NT2/D1 (cell line): ENCODE measurements at regions not wholly inside any gene's neighbourhood (a gene's known extent, or its start where the extent isn't known, plus 50 kb on each side); places are given as distances from the start of the nearest gene placed in this dataset.
A peak's percentile ranks its signal among the peaks of the same experiment; 100 is the strongest.

ENCODE experiments used
- DNase-seq: peaks from one replicate; pipeline ENCODE4 v3.0.0-alpha.2; 2011; ENCODE audit warnings: low read depth, low spot score
- H3K27me3 ChIP-seq: 2 replicates; pipeline ENCODE4 v1.6.0; 2011; ENCODE audit warnings: mild to moderate bottlenecking; ENCODE audit not compliant: insufficient read length, insufficient read depth
- H3K36me3 ChIP-seq: 2 replicates; pipeline ENCODE4 v1.6.1; 2011; ENCODE audit warnings: mild to moderate bottlenecking, low read length, mixed read lengths; ENCODE audit not compliant: insufficient read depth, insufficient read length
- H3K4me1 ChIP-seq: 2 replicates; pipeline ENCODE4 v1.5.1; 2011; ENCODE audit not compliant: insufficient read depth, insufficient read length
- H3K4me3 ChIP-seq: 2 replicates; pipeline ENCODE4 v1.5.1; 2011; ENCODE audit warnings: low read depth; ENCODE audit not compliant: insufficient read length
- H3K9ac ChIP-seq: 2 replicates; pipeline ENCODE4 v1.6.0; 2011; ENCODE audit warnings: low read depth; ENCODE audit not compliant: insufficient read length
- H3K9me3 ChIP-seq: 2 replicates; pipeline ENCODE4 v1.5.1; 2011; ENCODE audit warnings: mild to moderate bottlenecking, low read length; ENCODE audit not compliant: insufficient read depth
- SUZ12 ChIP-seq: IDR thresholded peaks from 2 replicates; pipeline ENCODE4 v1.6.1; 2011; ENCODE audit not compliant: insufficient read length, insufficient read depth; ENCODE audit errors: extremely low read depth
- YY1 ChIP-seq: IDR thresholded peaks from 2 replicates; pipeline ENCODE4 v1.6.1; 2011; ENCODE audit not compliant: insufficient read length, insufficient read depth
- ZNF274 ChIP-seq: IDR thresholded peaks from 2 replicates; pipeline ENCODE4 v1.6.1; 2011; ENCODE audit warnings: mild to moderate bottlenecking, low read depth, low read length

GRCh38 chr5:124477577-124477976 lies 268.9 kb downstream of the ZNF608 start:
- no peaks in the 10 kb centered on the region for H3K36me3 ChIP-seq
- no peaks in the 10 kb centered on the region for H3K4me1 ChIP-seq
- H3K27me3 ChIP-seq: no peaks in the 10 kb centered on the region
- TF ChIP-seq ZNF274 (no peak), YY1 (no peak), SUZ12 (no peak)
- H3K4me3 ChIP-seq: no peak overlapping the region
- H3K9ac ChIP-seq: no peak overlapping the region
- DNase-seq: no peak
- no peaks in the 10 kb centered on the region for H3K9me3 ChIP-seq

- peak; percentile 22 for DNase-seq
- H3K36me3 ChIP-seq: no peaks in the 10 kb centered on the region
- no peaks in the 10 kb centered on the region for H3K9me3 ChIP-seq
- H3K27me3 ChIP-seq: no peaks in the 10 kb centered on the region
- TF ChIP-seq YY1 (no peak), ZNF274 (no peak), SUZ12 (no peak)
- H3K4me3 ChIP-seq: no peak overlapping the region
- H3K9ac ChIP-seq: no peak overlapping the region
- H3K4me1 ChIP-seq: no peaks in the 10 kb centered on the region
Measured at GRCh38 chr5:124477062-124477461, 269.4 kb downstream of the ZNF608 start.

DNA sequence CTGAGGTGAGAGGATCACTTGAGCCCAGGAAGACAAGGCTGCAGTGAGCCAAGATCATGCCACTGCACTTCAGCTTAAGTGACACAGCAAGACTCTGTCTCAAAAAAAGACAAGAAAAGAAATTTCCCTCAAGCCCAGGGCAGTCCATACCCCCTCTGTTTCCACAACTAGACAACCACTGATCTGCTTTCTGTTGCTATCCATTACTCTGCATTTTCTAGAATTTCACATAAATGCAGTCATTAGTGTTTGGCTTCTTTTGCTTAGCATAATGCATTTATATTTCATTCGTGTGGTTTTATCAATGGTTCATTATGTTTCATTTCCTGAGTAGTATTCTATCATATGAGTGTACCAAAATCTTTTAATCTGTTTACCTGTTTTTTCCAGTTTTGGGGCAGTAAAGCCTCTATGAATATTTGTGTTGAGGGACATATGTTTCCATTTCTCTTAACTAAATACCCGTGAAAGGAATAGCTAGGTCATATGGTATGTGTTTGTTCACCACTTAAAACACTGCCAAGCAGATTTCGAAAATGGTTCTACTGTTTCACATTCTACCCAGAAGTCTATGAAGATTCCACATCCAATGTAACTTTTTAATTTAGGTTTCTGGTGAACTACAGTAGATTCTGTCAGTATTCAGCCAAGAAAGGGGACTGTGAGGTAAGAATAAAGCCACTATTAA lies 271.8 kb downstream of the ZNF608 start:
- TF ChIP-seq SUZ12 (no peak), YY1 (no peak), ZNF274 (no peak)
- DNase-seq: no peak
- H3K4me1 ChIP-seq: no peaks in the 10 kb centered on the region

DNA sequence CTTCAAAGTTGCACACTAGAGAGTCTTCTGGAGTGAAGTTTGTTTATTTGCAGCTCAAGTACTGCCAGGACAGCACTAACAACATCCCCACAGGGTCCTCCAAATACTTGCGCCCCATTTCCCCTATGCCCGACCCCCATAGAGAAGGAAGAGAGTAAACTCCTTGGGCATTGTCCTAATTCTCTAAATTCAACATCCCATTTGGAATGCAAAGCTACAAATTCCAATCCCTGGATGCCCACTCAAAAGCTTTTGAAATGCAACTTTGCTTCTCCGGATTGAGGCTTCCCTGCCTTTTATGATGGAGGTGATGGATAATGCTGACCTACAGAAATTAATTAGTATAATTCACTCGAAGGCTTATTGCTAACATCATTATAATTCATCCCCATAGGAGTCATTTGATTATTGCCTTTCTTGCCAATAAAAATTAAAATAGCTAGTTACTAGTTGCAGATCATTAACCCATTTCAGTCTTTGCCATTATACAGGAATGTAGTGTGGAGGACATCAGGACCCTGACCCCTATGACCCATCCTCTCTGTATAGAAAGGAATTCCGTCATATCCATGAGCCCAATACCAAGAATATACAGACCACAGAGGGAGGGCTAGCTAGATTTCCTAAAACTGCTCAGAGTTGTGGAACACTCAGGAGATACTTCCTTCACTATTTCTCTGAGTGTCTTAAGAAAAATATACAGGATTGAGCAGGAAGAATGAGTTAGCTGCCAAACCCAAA lies 277.6 kb downstream of the ZNF608 start:
- H3K36me3 ChIP-seq: no peaks in the 10 kb centered on the region
- TF ChIP-seq ZNF274 (no peak), SUZ12 (no peak), YY1 (no peak)
- no peaks in the 10 kb centered on the region for H3K27me3 ChIP-seq
- no peak overlapping the region for H3K4me3 ChIP-seq
- DNase-seq: peak; percentile 51
- no peaks in the 10 kb centered on the region for H3K4me1 ChIP-seq
- H3K9me3 ChIP-seq: peaks cover 14% of the 10 kb centered on the region
- H3K9ac ChIP-seq: no peak overlapping the region

More for the DNA sequence above, 271.8 kb downstream of the ZNF608 start:
- no peak overlapping the region for H3K9ac ChIP-seq
- H3K4me3 ChIP-seq: no peak overlapping the region
- no peaks in the 10 kb centered on the region for H3K36me3 ChIP-seq
- H3K9me3 ChIP-seq: no peaks in the 10 kb centered on the region
- H3K27me3 ChIP-seq: no peaks in the 10 kb centered on the region

DNA sequence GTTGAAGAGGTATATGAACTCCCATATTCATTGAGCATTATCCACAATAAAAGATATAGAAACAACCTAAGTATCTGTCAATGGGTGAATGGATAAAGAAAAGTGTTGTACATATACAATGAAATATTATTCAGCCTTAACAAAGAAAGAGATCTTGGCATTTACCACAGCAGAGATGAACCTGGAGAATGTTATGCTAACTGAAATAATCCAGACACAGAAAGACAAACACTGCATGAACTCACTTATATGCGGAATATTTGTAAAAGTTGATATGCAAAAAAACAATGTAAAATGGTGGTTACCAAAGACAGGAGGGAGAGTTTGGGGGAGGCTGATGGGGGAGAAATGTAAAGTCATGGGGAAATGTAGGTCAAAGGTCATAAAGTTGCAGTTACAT lies 278.7 kb downstream of the ZNF608 start:
- TF ChIP-seq YY1: no peak
- TF ChIP-seq ZNF274: no peak
- no peak for TF ChIP-seq SUZ12
- H3K4me3 ChIP-seq: no peak overlapping the region
- no peak for DNase-seq
- H3K4me1 ChIP-seq: no peaks in the 10 kb centered on the region
- H3K27me3 ChIP-seq: no peaks in the 10 kb centered on the region
- peaks cover 19% of the 10 kb centered on the region for H3K9me3 ChIP-seq
- no peak overlapping the region for H3K9ac ChIP-seq
- H3K36me3 ChIP-seq: no peaks in the 10 kb centered on the region

GRCh38 chr5:124466011-124466410 lies 280.4 kb downstream of the ZNF608 start:
- peaks cover 31% of the 10 kb centered on the region for H3K9me3 ChIP-seq
- no peak overlapping the region for H3K4me3 ChIP-seq
- TF ChIP-seq ZNF274: no peak
- no peak for TF ChIP-seq YY1
- TF ChIP-seq SUZ12: no peak
- DNase-seq: no peak
- no peaks in the 10 kb centered on the region for H3K27me3 ChIP-seq
- no peaks in the 10 kb centered on the region for H3K36me3 ChIP-seq
- no peaks in the 10 kb centered on the region for H3K4me1 ChIP-seq
- no peak overlapping the region for H3K9ac ChIP-seq

GRCh38 chr5:124463851-124464250 lies 282.6 kb downstream of the ZNF608 start:
- H3K9ac ChIP-seq: no peak overlapping the region
- H3K36me3 ChIP-seq: no peaks in the 10 kb centered on the region
- TF ChIP-seq ZNF274: no peak
- no peak for TF ChIP-seq YY1
- no peak for TF ChIP-seq SUZ12
- no peaks in the 10 kb centered on the region for H3K27me3 ChIP-seq
- no peaks in the 10 kb centered on the region for H3K4me1 ChIP-seq
- DNase-seq: no peak
- H3K4me3 ChIP-seq: no peak overlapping the region
- H3K9me3 ChIP-seq: peaks cover 53% of the 10 kb centered on the region
